Ovary (tissue), 3 donors: ENCODE measurements at regions not wholly inside any gene's neighbourhood (a gene's known extent, or its start where the extent isn't known, plus 50 kb on each side); places are given as distances from the start of the nearest gene placed in this dataset.

ENCODE experiments used
- POLR2A ChIP-seq: fragments of 450-650 bp; IDR thresholded peaks from one replicate; pipeline ENCODE4 v1.6.1; 2017; ENCODE audit warnings: antibody characterized with exemption, mild to moderate bottlenecking, moderate library complexity
- TF ChIP-seq, protein P1 (sequence below), 3 donors: fragments of 450-650 bp in 2 of 3; fragments of 200-600 bp in 1 of 3; IDR thresholded peaks; one replicate each; pipeline versions ENCODE4 v1.5.1 to v1.8.0; 2016 to 2022; ENCODE audit warnings: antibody characterized with exemption in 3 of 3, mild to moderate bottlenecking in 1 of 3
- donor health status: DM: no; HTN: no; CAD: no.

GRCh38 chr15:96067677-96068076 is 262.8 kb upstream of the NR2F2 start:
- TF ChIP-seq POLR2A, result no peak
- TF ChIP-seq, protein P1, sequence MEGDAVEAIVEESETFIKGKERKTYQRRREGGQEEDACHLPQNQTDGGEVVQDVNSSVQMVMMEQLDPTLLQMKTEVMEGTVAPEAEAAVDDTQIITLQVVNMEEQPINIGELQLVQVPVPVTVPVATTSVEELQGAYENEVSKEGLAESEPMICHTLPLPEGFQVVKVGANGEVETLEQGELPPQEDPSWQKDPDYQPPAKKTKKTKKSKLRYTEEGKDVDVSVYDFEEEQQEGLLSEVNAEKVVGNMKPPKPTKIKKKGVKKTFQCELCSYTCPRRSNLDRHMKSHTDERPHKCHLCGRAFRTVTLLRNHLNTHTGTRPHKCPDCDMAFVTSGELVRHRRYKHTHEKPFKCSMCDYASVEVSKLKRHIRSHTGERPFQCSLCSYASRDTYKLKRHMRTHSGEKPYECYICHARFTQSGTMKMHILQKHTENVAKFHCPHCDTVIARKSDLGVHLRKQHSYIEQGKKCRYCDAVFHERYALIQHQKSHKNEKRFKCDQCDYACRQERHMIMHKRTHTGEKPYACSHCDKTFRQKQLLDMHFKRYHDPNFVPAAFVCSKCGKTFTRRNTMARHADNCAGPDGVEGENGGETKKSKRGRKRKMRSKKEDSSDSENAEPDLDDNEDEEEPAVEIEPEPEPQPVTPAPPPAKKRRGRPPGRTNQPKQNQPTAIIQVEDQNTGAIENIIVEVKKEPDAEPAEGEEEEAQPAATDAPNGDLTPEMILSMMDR (IDR thresholded peaks at IDR 0.05), result no peak
